TTC549 (cell line): ENCODE measurements at regions not wholly inside any gene's neighbourhood (a gene's known extent, or its start where the extent isn't known, plus 50 kb on each side); places are given as distances from the start of the nearest gene placed in this dataset.
A peak's percentile ranks its signal among the peaks of the same experiment; 100 is the strongest.
"Not testable (repeated sequence)": the region's sequence is repeated elsewhere in the genome, so short reads cannot be mapped to it uniquely, and the experiment has no call there.

Experiments used
- FAIRE-seq: peaks from 2 replicates; lab custom pipeline; 2012; peaks lifted over from hg19 to GRCh38; lab: Jason Lieb, UNC

DNA sequence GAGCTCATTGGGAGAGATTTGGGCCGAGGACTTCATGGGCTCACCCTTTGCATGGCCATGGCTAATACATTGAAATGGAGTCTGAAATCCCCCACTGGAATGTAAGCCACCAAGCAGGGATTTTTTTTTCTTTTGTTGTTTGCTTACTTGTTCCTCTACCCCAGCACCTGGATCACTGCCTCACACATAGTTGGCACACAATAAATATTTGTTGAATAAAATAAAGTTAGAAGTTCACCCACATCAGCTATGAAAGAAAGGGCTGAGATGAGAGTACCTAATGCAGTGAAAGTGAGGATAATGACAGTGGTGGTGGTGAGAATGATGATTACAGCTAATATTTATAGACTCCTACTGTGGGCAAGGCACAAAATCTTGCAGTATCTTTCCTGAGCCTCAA lies 98.1 kb upstream of the ANXA1 start:
- FAIRE-seq = no peak

DNA sequence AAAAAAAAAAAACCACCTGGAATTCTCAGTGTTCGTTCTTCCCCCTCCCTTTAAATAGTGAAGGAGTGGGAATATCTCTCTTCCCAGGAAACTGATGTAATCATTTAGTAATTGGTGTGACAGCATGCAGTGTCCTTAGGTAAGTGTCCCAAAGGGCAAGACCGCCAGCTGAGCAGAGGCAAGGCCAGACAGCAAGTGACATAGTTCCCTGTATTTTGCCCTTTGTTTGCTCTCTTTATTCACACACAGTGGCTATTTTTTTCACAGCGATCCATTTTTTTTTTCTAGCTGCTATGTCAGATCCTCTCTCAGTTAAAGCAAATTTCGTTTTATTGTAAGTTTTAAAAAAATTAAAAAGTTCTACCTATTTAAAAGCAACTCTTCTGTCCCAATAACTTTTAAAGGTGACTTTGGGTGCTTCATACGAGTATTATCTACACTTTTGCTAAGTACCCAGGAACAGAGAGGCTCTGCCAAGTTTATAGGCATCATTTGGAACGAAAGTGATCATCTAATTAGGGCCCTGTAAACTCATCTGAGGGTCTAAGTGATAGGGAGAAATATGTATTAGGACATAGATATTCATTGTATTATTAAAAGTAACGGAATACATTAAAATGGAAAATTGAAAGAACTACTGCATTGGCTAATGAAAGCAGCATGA lies 98.2 kb upstream of the ALDH1A1 start:
- FAIRE-seq = no peak

DNA sequence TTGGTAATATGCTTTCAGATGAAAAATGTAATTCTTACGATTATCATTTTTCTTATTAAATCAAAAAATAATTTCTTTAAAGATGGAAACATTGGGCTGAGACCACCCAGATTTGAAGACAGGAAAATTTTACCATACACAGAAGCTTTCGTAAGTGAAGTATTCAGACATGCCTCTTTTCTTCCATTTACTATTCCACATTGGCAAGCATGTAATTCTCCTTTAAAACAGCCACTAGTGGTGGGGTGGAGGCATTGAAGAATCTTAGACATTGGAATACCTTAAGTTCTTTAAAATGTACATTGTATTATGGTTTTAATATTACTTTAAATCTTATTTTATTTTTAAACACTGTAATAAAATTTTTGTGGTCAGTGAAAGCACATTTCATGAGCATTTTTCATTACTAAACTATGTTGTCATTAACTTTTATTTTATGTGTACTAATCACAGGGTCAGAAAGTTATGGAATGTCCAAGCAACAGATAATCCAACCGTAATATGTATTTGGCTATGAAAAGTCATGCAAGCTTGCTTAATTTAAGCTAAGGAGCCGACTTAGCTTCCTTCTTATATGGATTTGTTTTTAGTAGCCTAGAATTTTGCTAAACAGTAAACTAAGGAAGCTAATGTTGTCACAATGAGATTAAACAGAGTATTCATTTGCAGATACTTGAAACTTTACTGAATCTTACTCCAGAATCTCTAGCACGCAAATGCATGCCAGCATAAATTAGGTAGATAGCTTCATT lies 97.4 kb upstream of the ALDH1A1 start:
- FAIRE-seq = no peak

DNA sequence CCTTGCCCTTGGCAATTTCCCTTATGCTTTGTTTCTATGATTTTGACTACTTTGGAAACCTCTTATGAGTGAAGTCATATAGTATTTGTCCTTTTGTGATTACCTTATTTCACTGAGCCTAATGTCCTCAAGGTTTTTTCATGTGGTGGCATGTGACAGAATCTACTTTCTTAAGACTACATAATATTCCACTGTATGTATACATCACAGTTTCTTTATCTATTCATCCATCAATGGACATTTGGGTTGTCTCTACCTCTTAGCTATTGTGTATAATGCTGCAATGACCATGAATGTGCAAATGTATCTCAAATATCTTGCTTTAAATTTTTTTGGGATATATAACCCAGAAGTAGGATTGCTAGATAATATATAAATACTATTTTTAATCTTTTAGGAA lies 96.4 kb upstream of the ALDH1A1 start:
- FAIRE-seq = no peak

DNA sequence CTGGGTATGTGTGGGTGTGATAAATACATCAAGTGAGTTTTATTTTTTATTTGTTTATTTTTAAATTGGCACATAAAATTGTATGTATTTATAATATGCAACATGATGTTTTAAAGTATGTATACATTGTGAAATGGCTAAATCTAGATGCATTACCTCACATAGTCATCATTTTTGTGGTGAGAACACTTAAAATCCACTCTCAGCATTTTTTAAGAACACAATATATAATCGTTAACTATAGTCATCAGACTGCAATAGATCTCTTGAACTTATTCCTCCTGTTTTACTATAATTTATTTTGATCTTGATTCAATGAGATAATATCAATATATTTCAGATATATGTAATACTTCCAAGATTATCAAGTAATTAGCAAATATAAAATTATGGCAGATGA lies 93.9 kb upstream of the ALDH1A1 start:
- FAIRE-seq = no peak

DNA sequence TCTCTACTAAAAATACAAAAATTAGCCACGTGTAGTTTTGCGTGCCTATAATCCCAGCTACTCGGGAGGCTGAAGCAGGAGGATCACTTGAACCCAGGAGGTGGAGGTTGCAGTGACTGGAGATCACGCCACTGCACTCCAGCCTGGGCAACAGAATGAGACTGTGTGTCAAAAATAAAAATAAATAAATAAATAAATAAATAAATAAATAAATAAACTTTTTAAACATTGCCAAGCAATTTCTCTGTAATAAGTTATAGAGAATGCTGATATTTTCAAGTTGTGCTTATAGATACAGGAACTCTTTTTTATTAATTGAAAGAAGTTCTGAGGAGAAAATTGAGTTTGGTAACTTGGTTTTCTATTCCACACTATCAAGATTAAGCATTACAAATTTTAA lies 91.9 kb upstream of the ALDH1A1 start:
- not testable (repeated sequence) for FAIRE-seq

DNA sequence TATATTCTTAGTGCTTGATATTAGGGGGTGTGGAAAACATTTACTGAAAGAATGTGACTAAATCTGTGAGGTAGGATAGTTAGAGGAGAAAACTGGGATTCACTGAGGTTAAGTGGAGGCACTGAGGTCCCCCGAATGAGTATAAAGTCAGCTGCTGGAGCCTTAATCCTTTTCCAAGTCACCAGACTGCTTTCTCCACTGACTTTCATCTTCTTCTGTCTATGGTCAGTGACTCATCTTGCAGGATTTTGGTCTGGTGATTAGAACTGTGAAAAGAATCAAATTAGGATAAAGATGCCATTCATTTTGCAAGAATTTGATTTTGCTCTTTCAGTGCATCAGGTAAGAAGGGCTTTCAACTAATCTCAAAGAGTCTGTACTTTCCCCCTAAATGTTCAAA lies 89.3 kb upstream of the ALDH1A1 start:
- FAIRE-seq = no peak

DNA sequence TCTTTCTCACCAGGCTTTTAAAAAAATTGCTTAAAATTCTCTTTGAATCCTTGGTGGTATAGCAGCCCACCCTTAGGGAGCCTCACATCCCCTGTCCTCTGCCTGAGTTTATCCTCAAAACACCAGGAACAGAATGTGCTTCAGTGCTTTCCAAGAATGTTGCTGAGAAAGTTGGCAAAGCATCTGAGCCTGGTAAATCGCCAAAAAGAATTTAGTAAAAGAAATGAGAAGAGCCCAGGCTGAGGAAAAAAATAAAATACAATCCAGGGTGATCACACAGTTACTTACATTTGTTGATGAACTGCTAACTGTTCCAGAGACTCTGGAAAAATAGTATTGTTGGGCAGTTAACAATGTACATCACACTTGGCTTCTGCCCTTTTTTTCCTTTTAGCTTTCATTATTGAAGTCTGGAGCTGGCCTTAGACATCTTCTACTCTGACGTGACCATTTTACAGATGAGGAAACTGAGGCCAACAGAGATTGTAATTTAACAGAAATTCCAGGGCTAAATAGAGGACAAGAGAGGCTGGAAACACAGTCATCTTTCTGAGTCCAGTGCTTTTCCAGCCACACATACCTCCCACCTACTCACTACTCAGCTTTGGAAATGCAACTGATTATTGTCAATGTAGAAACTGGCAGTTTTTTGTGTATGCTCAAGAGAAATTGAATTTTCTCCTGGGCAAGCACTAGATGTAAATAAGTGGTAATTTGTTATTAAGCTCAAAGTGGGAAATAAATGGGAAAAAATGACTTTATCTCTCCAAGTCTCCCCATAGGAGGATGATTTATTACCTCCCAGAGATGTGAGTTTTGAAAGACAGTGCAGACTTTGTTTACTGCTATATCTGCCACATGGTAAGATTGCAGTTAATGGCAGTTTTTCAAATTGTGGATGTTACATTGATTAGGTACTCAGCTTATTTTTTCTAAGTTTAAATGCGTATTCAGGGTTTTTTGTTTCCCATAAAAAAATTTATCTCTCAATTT lies 86.7 kb upstream of the ALDH1A1 start:
- FAIRE-seq = no peak

DNA sequence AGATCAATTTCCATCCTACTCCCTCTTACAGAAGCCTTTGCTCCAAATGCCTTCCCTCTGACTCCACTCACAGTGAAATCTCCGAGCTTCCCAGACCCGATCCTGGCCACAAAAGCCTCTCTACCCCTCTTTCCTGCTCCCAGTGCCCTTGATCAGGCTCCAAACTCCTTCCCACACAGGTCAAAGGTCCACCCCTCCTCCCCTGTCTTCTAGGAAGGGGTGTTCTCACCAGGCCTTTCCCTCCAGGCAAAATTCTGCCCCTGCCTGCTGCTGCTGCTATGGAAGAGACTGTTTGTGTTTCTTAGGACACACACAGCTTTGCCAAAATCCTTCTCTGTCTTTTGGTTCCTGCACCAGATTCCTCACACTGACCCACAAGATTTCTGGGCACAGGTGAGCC lies 85.8 kb upstream of the ALDH1A1 start:
- no peak for FAIRE-seq

DNA sequence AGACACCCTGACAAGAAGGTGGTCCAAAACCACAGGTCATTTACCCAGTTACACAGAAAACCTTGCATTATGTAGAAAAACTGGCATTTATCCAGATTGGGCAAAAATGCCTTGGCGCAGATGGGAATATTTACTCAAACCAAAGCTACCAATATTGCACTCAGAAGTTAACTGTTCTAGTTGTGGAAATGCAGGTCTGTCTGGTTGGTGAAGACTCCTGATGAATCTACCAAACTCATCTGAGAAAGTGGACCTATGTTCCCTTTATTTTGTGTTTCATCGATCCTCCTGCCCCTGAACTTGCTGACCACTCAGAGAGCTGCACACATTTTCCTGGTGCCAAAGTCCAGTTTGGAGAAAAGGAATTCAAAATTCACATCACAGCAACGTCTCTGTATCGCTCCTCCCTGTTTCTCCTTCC lies 85.2 kb upstream of the ALDH1A1 start:
- FAIRE-seq = no peak

DNA sequence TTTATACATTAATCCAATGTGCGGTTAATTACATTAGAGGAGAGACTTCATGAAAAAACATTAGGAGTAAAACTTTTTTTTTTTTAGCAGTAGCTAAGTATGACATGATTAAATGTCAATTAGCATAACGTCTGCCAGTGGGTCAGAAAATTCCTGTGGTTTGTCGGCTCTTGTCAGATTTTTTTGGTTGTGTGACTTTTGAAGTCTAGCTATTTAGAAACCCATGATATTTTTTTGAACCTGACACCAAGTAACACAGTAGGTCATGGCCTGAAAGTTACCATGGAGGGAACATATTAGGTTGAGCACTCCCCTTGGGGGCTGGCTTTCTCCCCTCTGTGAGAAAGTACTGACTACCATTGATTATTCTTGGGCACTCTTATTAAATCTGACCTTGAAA lies 84.8 kb upstream of the ALDH1A1 start:
- FAIRE-seq = no peak

DNA sequence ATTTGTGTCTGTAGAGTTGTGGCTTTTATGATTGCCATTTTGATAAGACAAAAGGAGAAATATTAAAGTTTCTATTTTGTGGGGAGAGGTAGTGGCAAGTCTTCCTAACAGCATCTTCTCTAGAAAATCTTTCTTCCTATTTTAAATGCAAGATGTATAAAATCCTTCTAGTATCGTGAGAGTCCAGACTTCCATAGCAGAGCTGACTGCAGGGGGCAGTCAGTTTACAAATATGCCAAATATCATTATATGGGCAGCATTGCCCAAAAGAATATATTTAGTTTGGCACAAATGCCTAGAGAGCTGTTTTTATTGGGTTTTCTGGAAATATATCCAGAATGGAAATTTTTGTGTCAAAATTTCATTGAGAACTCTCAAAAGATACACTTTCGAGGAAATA lies 82.1 kb upstream of the ALDH1A1 start:
- FAIRE-seq = no peak

DNA sequence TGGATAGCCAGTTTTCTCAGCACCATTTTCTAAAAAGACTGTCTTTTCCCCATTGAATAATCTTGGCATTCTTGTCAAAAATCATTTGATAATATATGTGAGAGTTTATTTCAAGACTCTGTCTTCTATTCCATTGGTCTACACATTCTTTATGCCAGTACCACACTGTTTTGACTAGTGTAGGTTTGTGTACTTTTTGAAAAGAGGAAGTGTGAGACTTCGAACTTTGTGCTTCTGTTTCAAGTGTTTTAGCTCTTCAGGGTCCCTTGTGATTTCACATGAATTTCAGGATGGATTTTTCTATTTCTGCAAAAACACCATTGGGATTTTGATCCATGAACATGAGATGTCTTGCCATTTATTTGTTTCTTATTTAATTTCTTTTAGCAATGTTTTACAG lies 78.5 kb upstream of the ALDH1A1 start:
- no peak for FAIRE-seq

DNA sequence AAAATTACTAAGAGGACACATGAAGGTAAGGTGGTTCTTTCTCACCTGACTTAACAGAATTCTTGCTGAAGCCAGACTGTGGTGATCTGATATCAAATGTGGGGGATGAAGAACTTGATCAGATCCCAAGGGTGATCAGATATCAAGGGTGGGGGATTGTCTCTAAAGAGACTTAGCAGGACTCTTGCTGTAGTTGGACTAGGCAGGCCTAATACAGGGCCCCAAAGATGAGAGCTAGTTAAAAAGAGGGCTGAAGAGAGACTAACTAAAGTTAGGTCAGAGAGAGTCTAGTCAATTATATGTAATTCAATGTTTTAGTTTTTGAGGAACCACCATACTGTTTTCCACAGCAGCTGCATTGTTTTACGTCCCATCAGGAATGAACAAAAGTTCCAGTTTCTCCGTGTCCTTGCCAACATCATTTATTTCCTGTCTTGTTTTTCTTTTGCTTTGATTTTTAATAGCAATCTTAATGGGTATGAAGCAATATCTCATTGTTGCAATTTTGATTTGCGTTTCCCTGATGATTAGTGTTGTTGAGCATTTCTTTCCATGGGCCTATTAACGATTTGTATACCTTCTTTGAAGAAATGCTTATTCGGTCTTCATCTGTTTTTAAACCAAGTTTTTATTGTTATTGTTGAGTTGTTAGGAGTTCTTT lies 77.6 kb upstream of the ALDH1A1 start:
- FAIRE-seq = no peak

DNA sequence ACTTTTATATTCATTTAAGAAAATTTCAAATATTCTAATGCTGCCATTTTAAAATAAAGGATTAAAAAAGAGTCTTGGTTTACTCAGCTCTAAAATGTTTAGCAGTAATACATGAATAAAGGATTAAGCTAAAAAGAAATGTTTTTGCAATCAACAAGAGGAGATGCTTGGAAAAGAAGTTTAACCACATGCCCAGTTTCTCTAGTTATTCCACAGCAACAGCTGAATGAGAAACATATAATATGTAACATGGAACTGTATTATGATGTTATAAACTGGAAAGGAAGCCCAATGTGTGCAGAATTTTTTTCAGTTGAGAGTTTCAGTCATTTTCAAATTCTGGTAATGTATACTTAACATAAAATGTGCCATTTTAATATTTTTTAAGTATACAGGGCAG lies 76.5 kb upstream of the ALDH1A1 start:
- FAIRE-seq = no peak

DNA sequence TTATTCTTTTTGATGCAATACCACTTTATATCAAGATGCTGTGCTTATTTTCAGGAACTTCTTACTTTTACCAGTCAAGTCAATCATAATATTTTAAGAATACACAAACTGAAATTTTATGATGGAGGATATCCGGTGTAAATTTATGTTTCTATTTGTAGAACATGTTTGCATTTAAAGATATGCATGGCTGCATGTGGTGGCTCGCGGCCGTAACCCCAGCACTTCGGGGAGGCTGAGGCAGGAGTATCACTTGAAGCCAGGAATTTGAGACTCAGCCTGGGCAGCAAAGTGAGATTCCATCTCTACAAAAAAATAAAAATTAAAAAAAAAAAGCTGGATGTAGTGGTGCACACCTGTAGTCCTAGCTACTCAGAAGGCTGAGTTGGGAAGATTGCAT lies 73.5 kb upstream of the ALDH1A1 start:
- FAIRE-seq = no peak

DNA sequence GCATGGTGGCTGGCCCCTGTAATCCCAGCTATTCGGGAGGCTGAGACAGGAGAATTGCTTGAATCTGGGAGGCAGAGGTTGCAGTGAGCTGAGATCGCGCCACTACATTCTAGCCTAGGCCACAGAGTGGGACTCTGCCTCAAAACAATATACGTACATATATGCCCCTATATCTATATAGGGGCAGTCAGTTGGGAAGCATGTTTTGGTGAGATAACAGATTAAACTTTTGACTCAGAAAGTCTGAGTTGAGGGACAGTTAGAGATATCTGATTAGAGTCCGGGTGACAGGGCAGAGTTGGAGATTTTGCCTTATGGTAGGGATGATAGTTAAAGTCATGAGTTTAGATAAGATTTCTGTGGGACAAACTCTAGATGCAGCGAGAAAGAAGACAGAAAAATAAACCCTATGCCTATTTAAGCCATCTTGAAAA lies 71.8 kb upstream of the ALDH1A1 start:
- no peak for FAIRE-seq

DNA sequence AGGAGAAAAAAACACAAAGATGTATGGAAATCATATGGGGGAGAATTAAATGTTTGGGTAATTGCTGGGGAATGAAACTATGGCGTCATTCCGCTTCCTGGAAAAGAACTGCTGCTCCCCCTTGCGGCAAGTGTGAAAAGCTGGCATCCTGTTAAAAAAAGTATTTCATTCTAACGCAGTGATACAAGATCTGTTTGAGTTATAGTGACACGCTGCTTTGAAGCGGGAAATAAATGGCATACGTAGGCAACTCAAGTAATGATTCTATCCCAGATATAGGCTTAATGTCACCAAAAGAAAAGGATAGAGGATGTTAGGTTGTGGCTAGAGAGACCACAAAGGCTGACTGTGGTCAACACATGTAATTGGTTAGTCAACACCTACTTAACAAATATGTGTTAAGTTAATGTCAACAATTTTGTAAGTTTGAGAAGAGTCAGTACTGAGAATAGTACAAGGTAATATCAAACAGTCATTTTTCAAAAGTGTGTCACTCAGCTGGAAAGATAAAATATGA lies 70.2 kb upstream of the ALDH1A1 start:
- FAIRE-seq = peak; percentile 20

DNA sequence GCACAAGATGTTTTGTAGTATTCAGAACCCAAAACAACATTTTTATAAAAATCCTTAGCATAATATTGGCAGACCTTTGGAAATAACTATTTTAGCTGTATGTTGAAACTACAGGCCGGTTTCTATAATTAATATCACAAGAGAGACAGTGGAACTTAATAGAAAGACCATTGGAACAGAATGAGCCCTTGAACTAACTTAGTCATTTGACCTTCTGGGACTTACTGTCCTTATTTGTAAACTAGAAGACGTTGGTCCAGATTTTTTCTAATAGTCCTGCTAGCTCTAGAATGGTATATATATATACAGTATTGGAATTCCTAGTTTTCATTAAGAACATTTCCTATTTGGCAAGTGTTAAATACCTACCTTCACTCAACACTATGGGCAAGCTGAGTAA lies 69.5 kb upstream of the ALDH1A1 start:
- no peak for FAIRE-seq

DNA sequence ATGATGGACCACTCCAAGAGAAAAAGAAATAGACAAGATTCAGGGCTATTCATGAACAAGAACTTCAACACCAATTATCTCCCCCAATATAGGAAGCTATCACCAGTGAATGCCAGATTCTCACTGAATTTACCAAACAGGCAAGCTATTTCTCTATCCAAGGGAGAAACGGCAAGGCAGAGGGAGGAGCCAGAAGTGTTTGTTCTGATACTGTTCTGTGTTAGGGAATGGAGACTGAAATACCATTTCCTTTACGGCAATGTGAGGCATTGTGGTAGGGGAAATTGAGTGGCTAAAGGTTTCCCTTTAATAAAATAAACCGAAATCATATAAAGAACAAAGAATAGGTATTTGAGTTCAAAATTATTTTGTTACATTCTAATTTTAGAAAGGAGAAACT lies 68.0 kb upstream of the ALDH1A1 start:
- no peak for FAIRE-seq

DNA sequence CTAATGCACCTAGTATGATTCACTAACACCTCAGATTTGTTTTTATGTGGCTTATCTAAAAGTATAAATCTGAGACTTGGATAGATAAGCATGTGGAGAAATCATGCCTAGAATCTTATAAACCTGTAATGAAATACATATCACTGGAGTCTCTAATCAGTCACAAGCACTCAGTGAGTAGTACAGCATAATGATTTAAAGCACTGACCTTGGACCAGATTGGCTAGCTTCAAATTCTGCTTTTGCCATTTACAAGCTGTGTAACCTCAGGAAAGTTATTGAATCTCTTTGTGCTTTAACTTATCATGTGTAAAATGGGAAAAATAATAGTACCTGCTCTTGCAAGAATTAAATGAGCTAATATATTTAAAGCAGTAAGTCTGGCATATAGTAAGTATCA lies 61.2 kb upstream of the ALDH1A1 start:
- FAIRE-seq = no peak

DNA sequence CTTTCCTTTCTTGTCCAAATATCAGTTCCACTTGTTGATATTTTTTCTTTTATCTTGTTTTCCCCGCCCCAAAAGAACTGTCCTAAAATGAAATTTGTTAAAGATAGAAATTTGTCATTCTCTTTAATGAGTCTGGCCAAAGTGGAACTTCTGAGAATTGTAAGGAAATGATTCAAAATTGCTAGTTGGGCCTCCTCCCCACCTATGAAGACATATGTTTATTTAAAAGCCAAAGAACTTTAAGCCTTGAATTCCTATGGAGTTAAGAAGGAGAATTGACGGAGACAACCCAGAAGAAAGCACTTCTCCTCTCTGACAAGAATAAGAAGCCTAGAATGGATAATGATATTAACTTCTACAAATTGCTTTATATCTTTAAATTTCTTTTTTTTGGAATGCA lies 59.1 kb upstream of the ALDH1A1 start:
- no peak for FAIRE-seq
